Suprapubic skin (tissue), 4 donors: ENCODE measurements at regions not wholly inside any gene's neighbourhood (a gene's known extent, or its start where the extent isn't known, plus 50 kb on each side); places are given as distances from the start of the nearest gene placed in this dataset.

Experiments used
- DNase-seq, 2 donors: peaks; one replicate each; pipeline ENCODE4 v3.0.0-alpha.2; 2019; ENCODE audit warnings: low spot score in 2 of 2
- H3K27ac ChIP-seq: fragments of 200-600 bp; sonication (generic); one replicate; pipeline ENCODE4 v1.5.1; 2019
- H3K27me3 ChIP-seq: fragments of 200-600 bp; sonication (generic); one replicate; pipeline ENCODE4 v1.5.1; 2019
- H3K36me3 ChIP-seq: fragments of 200-600 bp; sonication (generic); one replicate; pipeline ENCODE4 v1.5.1; 2019
- H3K4me1 ChIP-seq: fragments of 200-600 bp; sonication (generic); one replicate; pipeline ENCODE4 v1.5.1; 2019
- H3K4me3 ChIP-seq: fragments of 200-600 bp; sonication (generic); one replicate; pipeline ENCODE4 v1.5.1; 2019; ENCODE audit warnings: mild to moderate bottlenecking
- H3K9me3 ChIP-seq: fragments of 200-600 bp; sonication (generic); one replicate; pipeline ENCODE4 v1.5.1; 2019
- EP300 ChIP-seq: sonication (generic); formaldehyde crosslinking; IDR thresholded peaks from one replicate; pipeline ENCODE4 v1.6.1; 2017; ENCODE audit warnings: antibody characterized with exemption
- POLR2A ChIP-seq, 2 donors: fragments of 450-650 bp; IDR thresholded peaks; one replicate each; pipeline ENCODE4 v1.6.1; 2017; ENCODE audit warnings: antibody characterized with exemption in 2 of 2, mild to moderate bottlenecking in 2 of 2, moderate library complexity in 2 of 2
- POLR2AphosphoS5 ChIP-seq, 3 donors: sonication (generic); formaldehyde crosslinking; IDR thresholded peaks; one replicate each; pipeline ENCODE4 v1.6.1; 2017; ENCODE audit warnings: antibody characterized with exemption in 3 of 3
- WGBS: methylation state at CpG from one replicate; pipeline ENCODE4 v1.1.5; 2018; 5-methylcytosine and 5-hydroxymethylcytosine counted together
- TF ChIP-seq, protein P1 (sequence below), 2 donors: fragments of 200-600 bp in 1 of 2; fragments of 450-650 bp in 1 of 2; sonication (generic) in 1 of 2; IDR thresholded peaks; one replicate each; pipeline ENCODE4 v1.5.1; 2016 to 2019; ENCODE audit warnings: antibody characterized with exemption in 2 of 2, mild to moderate bottlenecking in 1 of 2, moderate library complexity in 1 of 2

DNA sequence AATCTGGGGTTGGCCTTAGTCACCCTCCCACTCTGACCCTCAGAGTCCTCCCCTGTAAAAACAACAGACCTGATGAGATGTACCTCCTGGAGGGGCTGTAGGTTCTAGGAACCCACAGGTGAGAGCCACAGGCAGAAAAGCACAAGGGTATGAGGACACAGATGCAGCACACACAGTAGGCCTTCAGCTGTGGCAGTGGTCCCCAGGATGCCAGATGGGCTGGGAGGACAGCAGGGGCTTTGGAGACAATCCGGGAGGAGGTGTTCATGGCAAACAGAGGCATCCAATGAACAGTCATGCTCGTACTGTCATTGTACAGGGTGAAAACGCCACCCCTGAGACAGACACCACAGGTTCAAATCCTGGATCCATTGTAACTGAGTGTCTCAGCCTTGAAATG is 463.1 kb downstream of the MATN1 start:
- H3K4me1 ChIP-seq, result no peaks in the 10 kb centered on the region
- no peaks in the 10 kb centered on the region for H3K9me3 ChIP-seq
- peaks cover 32% of the 10 kb centered on the region for H3K27me3 ChIP-seq
- H3K27ac ChIP-seq, result no peak overlapping the region
- WGBS, result 89% methylated on average over 3 of the region's 3 CpGs
- no peaks in the 10 kb centered on the region for H3K36me3 ChIP-seq
- TF ChIP-seq EP300, result no peak
- TF ChIP-seq POLR2A (IDR thresholded peaks at IDR 0.05), result no peak
- TF ChIP-seq, protein P1, sequence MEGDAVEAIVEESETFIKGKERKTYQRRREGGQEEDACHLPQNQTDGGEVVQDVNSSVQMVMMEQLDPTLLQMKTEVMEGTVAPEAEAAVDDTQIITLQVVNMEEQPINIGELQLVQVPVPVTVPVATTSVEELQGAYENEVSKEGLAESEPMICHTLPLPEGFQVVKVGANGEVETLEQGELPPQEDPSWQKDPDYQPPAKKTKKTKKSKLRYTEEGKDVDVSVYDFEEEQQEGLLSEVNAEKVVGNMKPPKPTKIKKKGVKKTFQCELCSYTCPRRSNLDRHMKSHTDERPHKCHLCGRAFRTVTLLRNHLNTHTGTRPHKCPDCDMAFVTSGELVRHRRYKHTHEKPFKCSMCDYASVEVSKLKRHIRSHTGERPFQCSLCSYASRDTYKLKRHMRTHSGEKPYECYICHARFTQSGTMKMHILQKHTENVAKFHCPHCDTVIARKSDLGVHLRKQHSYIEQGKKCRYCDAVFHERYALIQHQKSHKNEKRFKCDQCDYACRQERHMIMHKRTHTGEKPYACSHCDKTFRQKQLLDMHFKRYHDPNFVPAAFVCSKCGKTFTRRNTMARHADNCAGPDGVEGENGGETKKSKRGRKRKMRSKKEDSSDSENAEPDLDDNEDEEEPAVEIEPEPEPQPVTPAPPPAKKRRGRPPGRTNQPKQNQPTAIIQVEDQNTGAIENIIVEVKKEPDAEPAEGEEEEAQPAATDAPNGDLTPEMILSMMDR (IDR thresholded peaks at IDR 0.05), result no peak
- TF ChIP-seq POLR2AphosphoS5 (IDR thresholded peaks at IDR 0.05), result no peak
- DNase-seq, result no peak
- no peak overlapping the region for H3K4me3 ChIP-seq

DNA sequence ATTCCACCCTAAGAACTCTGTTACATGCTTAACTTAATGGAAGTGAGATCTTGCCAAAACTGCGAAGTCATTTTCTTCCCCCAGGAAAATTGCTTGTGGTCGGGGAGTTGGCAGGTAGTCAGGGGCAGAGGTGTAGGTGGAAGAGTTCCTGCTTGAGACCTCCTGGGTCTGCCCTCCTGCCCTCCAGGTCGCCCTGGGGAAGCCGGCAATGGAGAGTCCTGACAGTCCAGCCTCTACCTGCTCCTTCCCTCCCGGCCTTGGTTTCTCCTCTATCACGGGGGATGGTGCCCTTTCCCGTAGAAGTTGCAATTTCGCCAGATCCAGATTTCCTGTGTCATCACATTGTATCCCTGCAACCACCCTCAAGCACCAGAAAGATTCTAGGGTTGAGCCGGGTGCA is 463.8 kb downstream of the MATN1 start:
- Histone ChIP-seq H3K36me3 (no peaks in the 10 kb centered on the region), H3K27ac (no peak overlapping the region), H3K4me1 (no peaks in the 10 kb centered on the region), H3K4me3 (no peak overlapping the region), H3K9me3 (no peaks in the 10 kb centered on the region), H3K27me3 (peaks cover 33% of the 10 kb centered on the region)
- no peak for DNase-seq
- 42% methylated on average over 9 of the region's 9 CpGs for WGBS
- TF ChIP-seq POLR2AphosphoS5 (IDR thresholded peaks at IDR 0.05) (no peak), EP300 (no peak), POLR2A (IDR thresholded peaks at IDR 0.05) (no peak)
- TF ChIP-seq, protein P1 (IDR thresholded peaks at IDR 0.05), result no peak

DNA sequence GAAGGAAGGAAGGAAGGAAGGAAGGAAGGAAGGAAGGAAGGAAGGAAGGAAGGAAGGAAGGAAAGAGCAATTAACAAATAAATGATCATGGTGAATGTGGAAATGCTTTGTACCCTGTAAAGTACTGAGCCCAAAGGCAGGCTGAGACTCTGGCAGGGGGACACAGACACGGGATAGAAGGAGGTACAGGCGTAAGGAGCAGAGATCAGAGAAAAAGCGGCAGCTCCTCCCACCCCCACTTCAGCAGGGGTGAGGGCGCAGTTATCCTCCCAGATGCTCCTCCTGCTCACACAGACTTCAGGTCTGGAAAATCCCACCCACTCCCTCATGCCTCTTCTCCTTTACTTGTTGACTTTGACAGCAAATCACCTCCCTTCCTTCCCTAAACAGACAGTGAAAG is 464.5 kb downstream of the MATN1 start:
- Histone ChIP-seq H3K9me3 (no peaks in the 10 kb centered on the region), H3K27ac (no peak overlapping the region), H3K4me1 (no peaks in the 10 kb centered on the region), H3K27me3 (peaks cover 40% of the 10 kb centered on the region), H3K4me3 (no peak overlapping the region), H3K36me3 (no peaks in the 10 kb centered on the region)
- 20% methylated on average over 4 of the region's 4 CpGs for WGBS
- no peak for DNase-seq
- TF ChIP-seq POLR2A (IDR thresholded peaks at IDR 0.05) (no peak), EP300 (no peak), POLR2AphosphoS5 (IDR thresholded peaks at IDR 0.05) (no peak)
- TF ChIP-seq, protein P1 (IDR thresholded peaks at IDR 0.05), result no peak

DNA sequence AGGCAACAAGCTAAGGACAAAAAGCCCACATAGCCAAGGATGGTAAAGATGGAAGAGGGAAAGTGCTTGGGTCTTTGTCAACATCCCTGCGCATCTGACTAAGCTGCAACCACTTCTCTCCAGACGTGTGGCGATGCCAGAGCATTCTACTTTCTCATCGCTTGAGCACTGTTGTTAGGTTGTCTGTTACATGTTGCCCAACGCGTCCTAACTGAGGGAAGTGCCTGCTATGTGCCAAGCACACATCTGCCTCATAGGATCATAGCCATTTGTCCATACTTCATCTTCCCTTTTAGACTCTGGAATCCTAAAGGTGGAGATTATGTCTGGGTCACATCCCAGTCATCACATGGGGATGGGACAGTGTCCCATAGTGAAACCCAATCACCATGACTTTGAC is 464.9 kb downstream of the MATN1 start:
- Histone ChIP-seq H3K4me3 (no peak overlapping the region), H3K27me3 (peaks cover 44% of the 10 kb centered on the region), H3K36me3 (no peaks in the 10 kb centered on the region), H3K9me3 (no peaks in the 10 kb centered on the region), H3K4me1 (no peaks in the 10 kb centered on the region), H3K27ac (no peak overlapping the region)
- 43% methylated on average over 6 of the region's 6 CpGs for WGBS
- no peak for DNase-seq
- no peak for TF ChIP-seq EP300
- TF ChIP-seq, protein P1 (IDR thresholded peaks at IDR 0.05), result no peak
- TF ChIP-seq POLR2AphosphoS5 (IDR thresholded peaks at IDR 0.05), result no peak
- no peak for TF ChIP-seq POLR2A (IDR thresholded peaks at IDR 0.05)

DNA sequence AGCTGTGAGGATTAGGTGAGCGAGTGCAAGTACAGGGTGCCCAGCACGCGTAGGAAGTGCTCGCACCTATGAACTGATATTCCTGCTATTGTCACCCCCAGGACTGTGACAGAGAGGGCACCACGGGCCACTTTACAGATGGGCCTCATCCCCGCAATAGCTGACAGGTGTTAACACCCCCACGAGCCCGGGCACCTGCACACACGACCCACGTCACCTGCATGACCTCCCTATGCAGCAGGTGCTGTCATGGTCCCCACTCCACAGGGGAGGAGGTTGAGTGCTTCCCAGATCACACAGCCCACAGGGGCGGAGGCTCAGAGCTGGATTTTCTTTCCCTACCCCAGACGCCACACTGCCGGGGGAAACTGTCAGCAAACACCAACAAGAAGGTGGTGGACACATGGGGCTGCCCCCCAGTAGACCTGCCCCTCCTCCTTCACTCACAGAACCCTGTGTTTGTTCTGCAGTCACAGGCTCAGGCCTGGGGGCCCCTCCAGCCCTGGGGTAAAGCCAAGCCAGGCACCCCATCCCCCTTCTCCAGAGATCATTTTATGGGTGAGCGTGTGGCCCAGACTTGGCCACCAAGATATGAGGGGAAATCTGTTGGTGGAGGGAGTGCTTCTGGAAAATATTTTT is 465.5 kb downstream of the MATN1 start:
- TF ChIP-seq POLR2AphosphoS5 (IDR thresholded peaks at IDR 0.05) (no peak), EP300 (no peak), POLR2A (IDR thresholded peaks at IDR 0.05) (no peak)
- TF ChIP-seq, protein P1 (IDR thresholded peaks at IDR 0.05), result no peak
- Histone ChIP-seq H3K36me3 (no peaks in the 10 kb centered on the region), H3K4me3 (no peak overlapping the region), H3K27ac (no peak overlapping the region), H3K27me3 (peaks cover 50% of the 10 kb centered on the region), H3K9me3 (no peaks in the 10 kb centered on the region), H3K4me1 (no peaks in the 10 kb centered on the region)
- 81% methylated on average over 12 of the region's 14 CpGs for WGBS
- no peak for DNase-seq
